Neural crest cell (in vitro differentiated cells): ENCODE measurements at regions not wholly inside any gene's neighbourhood (a gene's known extent, or its start where the extent isn't known, plus 50 kb on each side); places are given as distances from the start of the nearest gene placed in this dataset.
"Not testable (repeated sequence)": the region's sequence is repeated elsewhere in the genome, so short reads cannot be mapped to it uniquely, and the experiment has no call there.

ENCODE experiments used
- DNase-seq: peaks from one replicate; pipeline ENCODE4 v3.0.0; 2021; ENCODE audit warnings: low read depth, mixed read lengths, low spot score
- H3K27ac Mint-ChIP-seq: one replicate; pipeline ENCODE4 v1.8.0; 2021; ENCODE audit warnings: mild to moderate bottlenecking, mixed read lengths; ENCODE audit not compliant: unreplicated experiment
- H3K27me3 Mint-ChIP-seq: 2 replicates; pipeline ENCODE4 v1.8.0; 2021; ENCODE audit warnings: low read depth, mild to moderate bottlenecking, mixed read lengths
- H3K36me3 Mint-ChIP-seq: 2 replicates; pipeline ENCODE4 v1.8.0; 2021; ENCODE audit warnings: low read depth, mild to moderate bottlenecking, mixed read lengths
- H3K4me1 Mint-ChIP-seq: 2 replicates; pipeline ENCODE4 v1.8.0; 2021; ENCODE audit warnings: mixed read lengths
- H3K4me3 Mint-ChIP-seq: one replicate; pipeline ENCODE4 v1.8.0; 2021; ENCODE audit warnings: mild to moderate bottlenecking, mixed read lengths
- H3K9me3 Mint-ChIP-seq: 2 replicates; pipeline ENCODE4 v1.8.0; 2021; ENCODE audit warnings: mixed read lengths
- TF ChIP-seq, protein P1 (sequence below): fragments of 200-600 bp; sonication (generic); conservative IDR thresholded peaks from 2 replicates; pipeline ENCODE4 v1.5.0; 2021; ENCODE audit warnings: antibody characterized with exemption, mild to moderate bottlenecking

DNA sequence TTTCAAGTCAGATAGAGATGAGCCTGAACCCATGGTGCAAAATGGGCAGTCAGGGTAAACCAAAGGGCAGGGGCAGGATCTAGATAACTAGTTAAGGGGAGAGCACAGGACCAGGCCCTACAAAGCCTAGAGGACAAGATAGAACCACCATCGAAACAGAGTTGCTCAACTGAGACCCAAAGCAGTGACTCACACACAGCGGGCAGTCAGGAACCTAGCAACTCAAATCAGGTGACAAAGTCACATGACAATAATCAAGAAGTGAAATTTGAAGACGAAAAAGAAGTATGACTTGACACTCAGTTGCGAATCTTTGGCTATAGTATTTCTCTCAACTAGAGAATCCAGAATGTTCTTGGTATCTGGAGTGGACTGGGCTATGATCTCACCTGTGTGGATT is 136.0 kb upstream of the PTPRG start:
- no peak for DNase-seq
- H3K4me3 Mint-ChIP-seq: no peak overlapping the region
- no peak overlapping the region for H3K27ac Mint-ChIP-seq
- TF ChIP-seq, protein P1, sequence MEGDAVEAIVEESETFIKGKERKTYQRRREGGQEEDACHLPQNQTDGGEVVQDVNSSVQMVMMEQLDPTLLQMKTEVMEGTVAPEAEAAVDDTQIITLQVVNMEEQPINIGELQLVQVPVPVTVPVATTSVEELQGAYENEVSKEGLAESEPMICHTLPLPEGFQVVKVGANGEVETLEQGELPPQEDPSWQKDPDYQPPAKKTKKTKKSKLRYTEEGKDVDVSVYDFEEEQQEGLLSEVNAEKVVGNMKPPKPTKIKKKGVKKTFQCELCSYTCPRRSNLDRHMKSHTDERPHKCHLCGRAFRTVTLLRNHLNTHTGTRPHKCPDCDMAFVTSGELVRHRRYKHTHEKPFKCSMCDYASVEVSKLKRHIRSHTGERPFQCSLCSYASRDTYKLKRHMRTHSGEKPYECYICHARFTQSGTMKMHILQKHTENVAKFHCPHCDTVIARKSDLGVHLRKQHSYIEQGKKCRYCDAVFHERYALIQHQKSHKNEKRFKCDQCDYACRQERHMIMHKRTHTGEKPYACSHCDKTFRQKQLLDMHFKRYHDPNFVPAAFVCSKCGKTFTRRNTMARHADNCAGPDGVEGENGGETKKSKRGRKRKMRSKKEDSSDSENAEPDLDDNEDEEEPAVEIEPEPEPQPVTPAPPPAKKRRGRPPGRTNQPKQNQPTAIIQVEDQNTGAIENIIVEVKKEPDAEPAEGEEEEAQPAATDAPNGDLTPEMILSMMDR: no peak
- H3K9me3 Mint-ChIP-seq: no peaks in the 10 kb centered on the region
- H3K27me3 Mint-ChIP-seq: no peaks in the 10 kb centered on the region
- H3K4me1 Mint-ChIP-seq: no peaks in the 10 kb centered on the region
- H3K36me3 Mint-ChIP-seq: no peaks in the 10 kb centered on the region

DNA sequence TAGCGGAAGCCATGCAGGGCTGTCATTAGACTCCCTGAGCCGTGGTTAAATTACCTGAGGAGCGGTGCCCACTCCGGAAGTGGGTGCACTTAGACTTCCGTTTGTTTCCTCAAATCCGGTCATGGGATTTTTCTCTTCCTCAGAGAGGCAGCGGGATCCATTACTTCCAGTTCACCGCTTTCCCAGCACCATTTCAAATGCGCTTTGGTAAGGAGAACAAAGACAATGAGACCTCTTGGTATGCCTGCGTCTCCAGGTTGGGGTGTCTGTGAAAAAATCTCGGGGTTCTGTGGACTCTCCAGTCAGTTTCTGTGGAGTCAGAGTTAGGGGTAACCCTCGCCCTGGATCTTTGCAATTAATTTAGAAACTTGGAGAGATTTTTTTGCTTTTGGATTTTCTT is 132.3 kb upstream of the PTPRG start:
- H3K4me1 Mint-ChIP-seq: no peaks in the 10 kb centered on the region
- H3K9me3 Mint-ChIP-seq: no peaks in the 10 kb centered on the region
- H3K27me3 Mint-ChIP-seq: no peaks in the 10 kb centered on the region
- TF ChIP-seq, protein P1: no peak
- no peak overlapping the region for H3K27ac Mint-ChIP-seq
- no peak overlapping the region for H3K4me3 Mint-ChIP-seq
- DNase-seq: no peak
- H3K36me3 Mint-ChIP-seq: no peaks in the 10 kb centered on the region

DNA sequence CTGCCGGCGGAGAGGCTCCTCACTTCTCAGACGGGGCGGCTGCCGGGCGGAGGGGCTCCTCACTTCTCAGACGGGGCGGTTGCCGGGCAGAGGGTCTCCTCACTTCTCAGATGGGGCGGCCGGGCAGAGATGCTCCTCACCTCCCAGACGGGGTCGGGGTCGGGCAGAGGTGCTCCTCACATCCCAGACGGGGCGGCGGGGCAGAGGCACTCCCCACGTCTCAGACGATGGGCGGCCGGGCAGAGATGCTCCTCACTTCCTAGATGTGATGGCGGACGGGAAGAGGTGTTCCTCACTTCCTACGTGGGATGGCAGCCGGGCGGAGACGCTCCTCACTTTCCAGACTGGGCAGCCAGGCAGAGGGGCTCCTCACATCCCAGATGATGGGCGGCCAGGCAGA is 126.5 kb upstream of the PTPRG start:
- not testable (repeated sequence) for H3K4me1 Mint-ChIP-seq, H3K27ac Mint-ChIP-seq, H3K27me3 Mint-ChIP-seq, H3K9me3 Mint-ChIP-seq, DNase-seq, H3K4me3 Mint-ChIP-seq, H3K36me3 Mint-ChIP-seq

DNA sequence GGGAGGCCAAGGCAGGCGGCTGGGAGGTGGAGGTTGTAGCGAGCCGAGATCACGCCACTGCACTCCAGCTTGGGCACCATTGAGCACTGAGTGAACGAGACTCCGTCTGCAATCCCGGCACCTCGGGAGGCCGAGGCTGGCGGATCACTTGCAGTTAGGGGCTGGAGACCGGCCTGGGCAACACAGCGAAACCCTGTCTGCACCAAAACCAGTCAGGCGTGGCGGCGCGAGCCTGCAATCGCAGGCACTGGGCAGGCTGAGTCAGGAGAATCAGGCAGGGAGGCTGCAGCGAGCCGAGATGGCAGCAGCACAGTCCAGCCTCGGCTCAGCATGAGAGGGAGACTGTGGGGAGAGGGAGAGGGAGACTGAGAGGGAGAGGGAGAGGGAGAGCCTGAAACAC is 126.0 kb upstream of the PTPRG start:
- H3K9me3 Mint-ChIP-seq: not testable (repeated sequence)

DNA sequence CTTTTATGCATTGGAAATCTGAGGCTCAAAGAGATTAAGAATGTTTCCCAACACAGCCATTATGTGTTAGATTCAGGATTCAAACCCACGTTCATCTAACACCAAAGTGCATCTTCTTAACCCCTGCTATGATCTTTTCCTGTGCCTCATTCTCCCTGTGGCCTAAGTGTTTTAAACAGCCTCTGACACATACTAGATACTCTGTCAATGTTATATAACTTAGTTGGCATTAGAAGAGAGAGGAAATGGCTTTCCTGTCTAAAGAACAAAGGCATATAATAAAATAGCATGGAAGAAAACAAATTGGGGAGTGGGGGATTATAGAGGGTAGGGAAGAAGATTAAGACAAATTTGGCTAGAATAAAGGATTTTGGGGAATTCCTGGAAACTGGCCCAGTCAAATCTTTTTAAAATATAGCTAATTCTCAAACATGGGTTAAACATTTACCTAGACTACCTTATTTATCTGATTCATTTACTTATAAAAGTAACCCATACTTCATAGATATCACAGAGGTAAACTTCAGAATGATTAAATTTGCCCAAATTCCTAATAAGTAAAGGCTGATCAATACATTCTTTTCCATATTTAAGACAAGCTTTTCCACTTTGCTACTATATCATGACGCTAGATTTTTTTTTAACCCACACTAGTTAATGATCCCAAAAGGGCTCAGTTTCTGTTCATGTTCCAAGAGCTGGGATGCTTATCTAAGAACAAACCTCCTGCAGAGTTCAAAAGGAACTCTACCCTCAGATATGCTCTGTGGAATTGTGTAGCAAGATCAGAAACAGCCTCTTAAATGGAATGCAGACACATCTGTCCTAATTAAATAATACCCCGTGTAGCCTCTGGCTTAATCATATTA is 122.9 kb upstream of the PTPRG start:
- TF ChIP-seq, protein P1: no peak
- Mint-ChIP-seq H3K9me3 (no peaks in the 10 kb centered on the region), H3K4me1 (no peaks in the 10 kb centered on the region), H3K4me3 (no peak overlapping the region), H3K27ac (no peak overlapping the region), H3K36me3 (no peaks in the 10 kb centered on the region), H3K27me3 (no peaks in the 10 kb centered on the region)
- no peak for DNase-seq

More for the DNA sequence above, 126.0 kb upstream of the PTPRG start:
- not testable (repeated sequence) for H3K27ac Mint-ChIP-seq, H3K27me3 Mint-ChIP-seq, H3K4me1 Mint-ChIP-seq, H3K36me3 Mint-ChIP-seq, H3K4me3 Mint-ChIP-seq, DNase-seq

DNA sequence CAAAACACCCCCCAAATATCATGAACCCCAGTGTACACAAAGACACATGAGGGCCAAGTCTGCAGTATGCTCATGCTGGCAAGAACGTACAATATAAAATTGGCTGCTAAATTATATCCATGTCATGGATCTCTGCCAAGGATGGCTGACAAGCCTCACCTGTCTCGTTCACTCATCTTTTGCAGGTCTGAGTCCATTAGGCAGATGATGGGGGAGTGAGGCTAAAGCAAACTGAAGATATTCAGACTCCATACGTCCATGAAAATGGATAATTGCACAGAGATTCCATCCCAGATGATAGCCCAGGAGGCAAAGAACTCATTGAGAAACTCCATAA is 122.3 kb upstream of the PTPRG start:
- Mint-ChIP-seq H3K27ac (no peak overlapping the region), H3K36me3 (no peaks in the 10 kb centered on the region), H3K4me1 (no peaks in the 10 kb centered on the region), H3K4me3 (no peak overlapping the region), H3K27me3 (no peaks in the 10 kb centered on the region), H3K9me3 (no peaks in the 10 kb centered on the region)
- DNase-seq: no peak
- TF ChIP-seq, protein P1: no peak
